PFSK-1 (cell line): ENCODE measurements at regions not wholly inside any gene's neighbourhood (a gene's known extent, or its start where the extent isn't known, plus 50 kb on each side); places are given as distances from the start of the nearest gene placed in this dataset.

Experiments used
- FOXP2 ChIP-seq: optimal IDR thresholded peaks from 2 replicates; pipeline ENCODE3; 2011; ENCODE audit warnings: borderline replicate concordance, control low read depth, inconsistent platforms; ENCODE audit not compliant: insufficient read depth; ENCODE audit errors: extremely low read length, extremely low read depth
- POLR2AphosphoS5 ChIP-seq: IDR thresholded peaks from 2 replicates; pipeline ENCODE4 v1.6.1; 2012; ENCODE audit warnings: low read depth, mild to moderate bottlenecking, control low read depth, low read length, moderate library complexity
- REST ChIP-seq, 2 experiments: IDR thresholded peaks; 2 replicates each; pipeline versions ENCODE4 v1.6.1 to v1.8.0; 2011 to 2012; ENCODE audit warnings: low read depth in 2 of 2, low read length in 2 of 2, control low read depth in 1 of 2, inconsistent platforms in 1 of 2, mild to moderate bottlenecking in 1 of 2, moderate library complexity in 1 of 2; ENCODE audit not compliant: insufficient read depth in 1 of 2
- SIN3A ChIP-seq: IDR thresholded peaks from 2 replicates; pipeline ENCODE4 v1.6.1; 2012; ENCODE audit warnings: mild to moderate bottlenecking, low read length, moderate library complexity, borderline replicate concordance; ENCODE audit not compliant: insufficient read depth
- TAF1 ChIP-seq: IDR thresholded peaks from 2 replicates; pipeline ENCODE4 v1.6.1; 2012; ENCODE audit warnings: low read length, control low read depth, borderline replicate concordance; ENCODE audit not compliant: insufficient read depth

GRCh38 chrX:10929747-10930146 is 181.4 kb upstream of the HCCS start:
- TF ChIP-seq POLR2AphosphoS5 (no peak), REST (IDR thresholded peaks at IDR 0.05; ENCODE audit: insufficient read depth in 1 of 2, low read depth in 2 of 2, low read length in 2 of 2) (no peak), TAF1 (no peak), SIN3A (no peak), FOXP2 (no peak)
